ENCODE measurements at regions not wholly inside any gene's neighbourhood (a gene's known extent, or its start where the extent isn't known, plus 50 kb on each side); places are given as distances from the start of the nearest gene placed in this dataset.

DNA sequence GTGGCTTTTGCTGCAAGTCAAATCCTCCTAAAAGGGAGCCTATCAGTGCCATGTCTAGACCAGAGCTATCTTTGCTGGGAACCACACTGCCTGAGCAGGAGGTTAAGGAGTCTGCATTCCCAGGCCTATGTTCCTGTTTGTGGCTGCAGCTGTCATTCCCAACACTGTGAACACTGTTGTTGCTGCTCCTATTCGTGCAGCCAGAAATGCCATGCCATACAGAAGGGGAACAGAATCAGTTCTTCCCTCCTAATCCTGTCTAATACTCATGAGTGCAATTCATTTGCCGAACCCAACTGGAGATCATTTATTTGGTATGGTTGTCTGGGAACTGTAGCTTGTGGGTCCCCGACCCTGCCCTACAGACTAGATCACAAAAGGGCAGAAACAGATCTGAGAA is 406.5 kb upstream of the GJE1 start:
- TF ChIP-seq, protein P1, sequence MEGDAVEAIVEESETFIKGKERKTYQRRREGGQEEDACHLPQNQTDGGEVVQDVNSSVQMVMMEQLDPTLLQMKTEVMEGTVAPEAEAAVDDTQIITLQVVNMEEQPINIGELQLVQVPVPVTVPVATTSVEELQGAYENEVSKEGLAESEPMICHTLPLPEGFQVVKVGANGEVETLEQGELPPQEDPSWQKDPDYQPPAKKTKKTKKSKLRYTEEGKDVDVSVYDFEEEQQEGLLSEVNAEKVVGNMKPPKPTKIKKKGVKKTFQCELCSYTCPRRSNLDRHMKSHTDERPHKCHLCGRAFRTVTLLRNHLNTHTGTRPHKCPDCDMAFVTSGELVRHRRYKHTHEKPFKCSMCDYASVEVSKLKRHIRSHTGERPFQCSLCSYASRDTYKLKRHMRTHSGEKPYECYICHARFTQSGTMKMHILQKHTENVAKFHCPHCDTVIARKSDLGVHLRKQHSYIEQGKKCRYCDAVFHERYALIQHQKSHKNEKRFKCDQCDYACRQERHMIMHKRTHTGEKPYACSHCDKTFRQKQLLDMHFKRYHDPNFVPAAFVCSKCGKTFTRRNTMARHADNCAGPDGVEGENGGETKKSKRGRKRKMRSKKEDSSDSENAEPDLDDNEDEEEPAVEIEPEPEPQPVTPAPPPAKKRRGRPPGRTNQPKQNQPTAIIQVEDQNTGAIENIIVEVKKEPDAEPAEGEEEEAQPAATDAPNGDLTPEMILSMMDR (IDR thresholded peaks at IDR 0.05), result no peak
- TF ChIP-seq POLR2A (IDR thresholded peaks at IDR 0.05), result no peak
- TF ChIP-seq EP300 (IDR thresholded peaks at IDR 0.05), result no peak
- TF ChIP-seq POLR2AphosphoS5 (IDR thresholded peaks at IDR 0.05), result no peak
